GM23248 (cell line): ENCODE measurements at regions not wholly inside any gene's neighbourhood (a gene's known extent, or its start where the extent isn't known, plus 50 kb on each side); places are given as distances from the start of the nearest gene placed in this dataset.

Experiments used
- DNase-seq: peaks from one replicate; pipeline ENCODE4 v3.0.0-alpha.2; 2015
- H2AFZ ChIP-seq: fragments of 200-600 bp; sonication (generic); 2 replicates; pipeline ENCODE4 v1.6.1; 2016; ENCODE audit warnings: antibody characterized with exemption
- H3F3A ChIP-seq: fragments of 200-600 bp; sonication (generic); 2 replicates; pipeline ENCODE4 v1.6.1; 2016; ENCODE audit warnings: mild to moderate bottlenecking, antibody characterized with exemption, mixed run types; ENCODE audit not compliant: insufficient read depth
- H3K27ac ChIP-seq: fragments of 200-600 bp; sonication (generic); 2 replicates; pipeline ENCODE4 v1.5.1; 2016; ENCODE audit warnings: mild to moderate bottlenecking
- H3K27me3 ChIP-seq: fragments of 200-600 bp; sonication (generic); replicated peaks from 2 replicates; pipeline ENCODE4 v1.6.1; 2016; ENCODE audit warnings: mild to moderate bottlenecking; ENCODE audit not compliant: insufficient read depth
- H3K36me3 ChIP-seq: fragments of 200-600 bp; sonication (generic); 2 replicates; pipeline ENCODE4 v1.6.1; 2016; ENCODE audit warnings: low read depth, mild to moderate bottlenecking
- H3K4me1 ChIP-seq: fragments of 200-600 bp; sonication (generic); 2 replicates; pipeline ENCODE4 v1.6.1; 2016; ENCODE audit warnings: mild to moderate bottlenecking; ENCODE audit not compliant: insufficient read depth
- H3K4me2 ChIP-seq: fragments of 200-600 bp; sonication (generic); one replicate; pipeline ENCODE4 v1.6.1; 2016; ENCODE audit warnings: mild to moderate bottlenecking; ENCODE audit not compliant: unreplicated experiment
- H3K4me3 ChIP-seq: fragments of 200-600 bp; sonication (generic); 2 replicates; pipeline ENCODE4 v1.5.1; 2016; ENCODE audit warnings: mild to moderate bottlenecking
- H3K79me2 ChIP-seq: fragments of 200-600 bp; sonication (generic); 2 replicates; pipeline ENCODE4 v1.6.1; 2016; ENCODE audit warnings: mild to moderate bottlenecking; ENCODE audit not compliant: insufficient read depth
- H3K9ac ChIP-seq: fragments of 200-600 bp; sonication (generic); 2 replicates; pipeline ENCODE4 v1.6.1; 2016; ENCODE audit warnings: mild to moderate bottlenecking
- H3K9me2 ChIP-seq: fragments of 200-600 bp; sonication (generic); 2 replicates; pipeline ENCODE4 v1.6.1; 2016; ENCODE audit warnings: mixed run types, mild to moderate bottlenecking, moderate library complexity; ENCODE audit not compliant: insufficient read depth
- H3K9me3 ChIP-seq: fragments of 200-600 bp; sonication (generic); one replicate; pipeline ENCODE4 v1.6.1; 2017; ENCODE audit warnings: low read depth
- H4K20me1 ChIP-seq: fragments of 200-600 bp; sonication (generic); 2 replicates; pipeline ENCODE4 v1.6.0; 2016; ENCODE audit not compliant: insufficient read depth
- EZH2 ChIP-seq: fragments of 200-600 bp; sonication (generic); IDR thresholded peaks from 2 replicates; pipeline ENCODE4 v1.6.1; 2018; ENCODE audit warnings: antibody characterized with exemption, mild to moderate bottlenecking; ENCODE audit not compliant: insufficient read depth, poor library complexity, severe bottlenecking
- EZH2phosphoT487 ChIP-seq: fragments of 200-600 bp; sonication (generic); IDR thresholded peaks from 2 replicates; pipeline ENCODE4 v1.6.1; 2018; ENCODE audit warnings: antibody characterized with exemption, moderate library complexity, mild to moderate bottlenecking, low read depth; ENCODE audit not compliant: insufficient read depth
- WGBS, 2 experiments: methylation state at CpG; one replicate each; pipeline ENCODE4 v1.1.6; 2015 to 2017; ENCODE audit warnings: low lambda C conversion rate in 2 of 2, low coverage in 1 of 2; ENCODE audit errors: missing lambda C conversion rate in 2 of 2; 5-methylcytosine and 5-hydroxymethylcytosine counted together
- in situ Hi-C: fragments of 300-500 bp; cut with MboI; formaldehyde crosslinking; loops from 2 replicates; pipeline ENCODE4 v1.15.0; 2020

GRCh38 chr2:17262854-17263569 is 255.2 kb downstream of the RAD51AP2 start:
- DNase-seq, result no peak
- no peaks in the 10 kb centered on the region for H3K9me2 ChIP-seq
- no peak overlapping the region for H3K27ac ChIP-seq
- H3K9ac ChIP-seq, result no peak overlapping the region
- TF ChIP-seq EZH2 (no peak), EZH2phosphoT487 (no peak)
- H3K4me3 ChIP-seq, result no peak overlapping the region
- in situ Hi-C loops, result no loop called here
- no peak overlapping the region for H2AFZ ChIP-seq
- WGBS, 2 experiments, result 26 to 28% methylated on average over 2 of the region's 2 CpGs
- H3K79me2 ChIP-seq, result no peaks in the 10 kb centered on the region
- H3K9me3 ChIP-seq, result no peaks in the 10 kb centered on the region
- H3K36me3 ChIP-seq, result no peaks in the 10 kb centered on the region
- no peaks in the 10 kb centered on the region for H3K27me3 ChIP-seq
- H3K4me1 ChIP-seq, result no peaks in the 10 kb centered on the region
- H4K20me1 ChIP-seq, result no peaks in the 10 kb centered on the region
- H3F3A ChIP-seq, result no peaks in the 10 kb centered on the region
- H3K4me2 ChIP-seq, result no peak overlapping the region

GRCh38 chr2:17259613-17260012 is 258.6 kb downstream of the RAD51AP2 start:
- no peaks in the 10 kb centered on the region for H3K79me2 ChIP-seq
- H3K4me1 ChIP-seq, result no peaks in the 10 kb centered on the region
- no peak overlapping the region for H3K27ac ChIP-seq
- H3K27me3 ChIP-seq, result no peaks in the 10 kb centered on the region
- H3K9me3 ChIP-seq, result no peaks in the 10 kb centered on the region
- H3K4me2 ChIP-seq, result no peak overlapping the region
- H2AFZ ChIP-seq, result no peak overlapping the region
- no peaks in the 10 kb centered on the region for H4K20me1 ChIP-seq
- H3K4me3 ChIP-seq, result no peak overlapping the region
- no peaks in the 10 kb centered on the region for H3K9me2 ChIP-seq
- 40 to 44% methylated on average over 4 of the region's 4 CpGs for WGBS, 2 experiments
- no peaks in the 10 kb centered on the region for H3K36me3 ChIP-seq
- in situ Hi-C loops, result no loop called here
- no peaks in the 10 kb centered on the region for H3F3A ChIP-seq
- H3K9ac ChIP-seq, result no peak overlapping the region
- TF ChIP-seq EZH2phosphoT487 (no peak), EZH2 (no peak)
- no peak for DNase-seq

GRCh38 chr2:17258861-17259260 is 259.4 kb downstream of the RAD51AP2 start:
- in situ Hi-C loops, result no loop called here
- Histone ChIP-seq H3K4me1 (no peaks in the 10 kb centered on the region), H3K36me3 (no peaks in the 10 kb centered on the region), H4K20me1 (no peaks in the 10 kb centered on the region), H3F3A (no peaks in the 10 kb centered on the region), H3K9ac (no peak overlapping the region), H3K27me3 (no peaks in the 10 kb centered on the region), H3K4me2 (no peak overlapping the region), H3K9me2 (no peaks in the 10 kb centered on the region), H3K27ac (no peak overlapping the region), H3K4me3 (no peak overlapping the region), H2AFZ (no peak overlapping the region), H3K79me2 (no peaks in the 10 kb centered on the region), H3K9me3 (no peaks in the 10 kb centered on the region)
- no peak for TF ChIP-seq EZH2phosphoT487
- TF ChIP-seq EZH2, result no peak
- WGBS, 2 experiments, result 30 to 32% methylated on average over 2 of the region's 2 CpGs
- no peak for DNase-seq

GRCh38 chr2:17257189-17257909 is 260.9 kb downstream of the RAD51AP2 start:
- no peak overlapping the region for H2AFZ ChIP-seq
- no peaks in the 10 kb centered on the region for H3K9me3 ChIP-seq
- no peak overlapping the region for H3K9ac ChIP-seq
- 16 to 17% methylated on average over 4 of the region's 4 CpGs for WGBS, 2 experiments
- peak; percentile 54 for DNase-seq
- TF ChIP-seq EZH2 (no peak), EZH2phosphoT487 (no peak)
- H3K4me1 ChIP-seq, result no peaks in the 10 kb centered on the region
- no peak overlapping the region for H3K27ac ChIP-seq
- in situ Hi-C loops, result no loop called here
- no peaks in the 10 kb centered on the region for H3K79me2 ChIP-seq
- no peaks in the 10 kb centered on the region for H3K9me2 ChIP-seq
- H3K4me3 ChIP-seq, result no peak overlapping the region
- no peaks in the 10 kb centered on the region for H4K20me1 ChIP-seq
- no peaks in the 10 kb centered on the region for H3F3A ChIP-seq
- H3K36me3 ChIP-seq, result no peaks in the 10 kb centered on the region
- no peaks in the 10 kb centered on the region for H3K27me3 ChIP-seq
- no peak overlapping the region for H3K4me2 ChIP-seq
